Esophagus squamous epithelium (tissue), 4 donors: ENCODE measurements at regions not wholly inside any gene's neighbourhood (a gene's known extent, or its start where the extent isn't known, plus 50 kb on each side); places are given as distances from the start of the nearest gene placed in this dataset.

Source experiments
- POLR2A ChIP-seq, 4 donors: fragments of 450-650 bp; IDR thresholded peaks; one replicate each; pipeline ENCODE4 v1.6.1; 2017; ENCODE audit warnings: antibody characterized with exemption in 4 of 4, mild to moderate bottlenecking in 4 of 4, moderate library complexity in 3 of 4
- TF ChIP-seq, protein P1 (sequence below), 6 experiments: fragments of 450-650 bp in 4 of 6; fragments of 200-600 bp in 2 of 6; sonication (generic) in 2 of 6; IDR thresholded peaks; one replicate each; pipeline ENCODE4 v1.5.1; 2016 to 2019; ENCODE audit warnings: antibody characterized with exemption in 6 of 6, mild to moderate bottlenecking in 4 of 6, moderate library complexity in 4 of 6

DNA sequence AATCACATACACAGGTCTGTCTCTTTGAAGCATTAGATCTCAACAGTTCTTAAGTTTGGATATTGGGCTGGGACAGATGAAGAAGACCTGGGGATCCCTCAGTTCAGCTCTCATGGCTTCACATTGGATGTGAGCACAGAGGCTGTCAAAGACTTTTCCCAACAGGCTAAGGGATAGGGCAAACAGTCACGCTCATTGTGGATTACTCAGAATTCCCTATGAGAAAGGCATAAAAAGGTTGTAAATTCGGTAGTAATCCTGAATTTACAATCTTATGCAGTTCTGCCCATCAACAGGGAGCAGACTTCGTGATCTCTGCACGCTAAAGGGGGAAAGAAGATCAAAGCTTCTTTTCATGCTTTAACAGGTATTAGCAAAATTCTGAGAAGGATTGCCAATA, 448.4 kb downstream of the DAD1 start:
- TF ChIP-seq, protein P1, sequence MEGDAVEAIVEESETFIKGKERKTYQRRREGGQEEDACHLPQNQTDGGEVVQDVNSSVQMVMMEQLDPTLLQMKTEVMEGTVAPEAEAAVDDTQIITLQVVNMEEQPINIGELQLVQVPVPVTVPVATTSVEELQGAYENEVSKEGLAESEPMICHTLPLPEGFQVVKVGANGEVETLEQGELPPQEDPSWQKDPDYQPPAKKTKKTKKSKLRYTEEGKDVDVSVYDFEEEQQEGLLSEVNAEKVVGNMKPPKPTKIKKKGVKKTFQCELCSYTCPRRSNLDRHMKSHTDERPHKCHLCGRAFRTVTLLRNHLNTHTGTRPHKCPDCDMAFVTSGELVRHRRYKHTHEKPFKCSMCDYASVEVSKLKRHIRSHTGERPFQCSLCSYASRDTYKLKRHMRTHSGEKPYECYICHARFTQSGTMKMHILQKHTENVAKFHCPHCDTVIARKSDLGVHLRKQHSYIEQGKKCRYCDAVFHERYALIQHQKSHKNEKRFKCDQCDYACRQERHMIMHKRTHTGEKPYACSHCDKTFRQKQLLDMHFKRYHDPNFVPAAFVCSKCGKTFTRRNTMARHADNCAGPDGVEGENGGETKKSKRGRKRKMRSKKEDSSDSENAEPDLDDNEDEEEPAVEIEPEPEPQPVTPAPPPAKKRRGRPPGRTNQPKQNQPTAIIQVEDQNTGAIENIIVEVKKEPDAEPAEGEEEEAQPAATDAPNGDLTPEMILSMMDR (IDR thresholded peaks at IDR 0.05): no peak
- TF ChIP-seq POLR2A (IDR thresholded peaks at IDR 0.05): no peak
